Esophagus squamous epithelium (tissue), 5 donors: ENCODE measurements at regions not wholly inside any gene's neighbourhood (a gene's known extent, or its start where the extent isn't known, plus 50 kb on each side); places are given as distances from the start of the nearest gene placed in this dataset.

Source experiments
- DNase-seq: peaks from one replicate; lab custom pipeline; 2025; lab: John Stamatoyannopoulos, UW
- H3K27ac ChIP-seq, 4 donors: fragments of 200-600 bp; sonication (generic); one replicate each; pipeline ENCODE4 v1.5.1; 2016 to 2019; ENCODE audit warnings: mild to moderate bottlenecking in 1 of 4
- H3K27me3 ChIP-seq, 4 donors: fragments of 200-600 bp; sonication (generic); 1 replicate in 3 of 4; 2 replicates in 1 of 4; pipeline versions ENCODE4 v1.5.1 to v1.6.0; 2017 to 2021; ENCODE audit warnings: antibody characterized with exemption in 1 of 4
- H3K36me3 ChIP-seq, 3 donors: fragments of 200-600 bp; sonication (generic); one replicate each; pipeline ENCODE4 v1.5.1; 2016 to 2019
- H3K4me1 ChIP-seq, 3 donors: fragments of 200-600 bp; sonication (generic); one replicate each; pipeline ENCODE4 v1.5.1; 2017 to 2019
- H3K4me3 ChIP-seq, 4 donors: fragments of 200-600 bp; sonication (generic); 1 replicate in 3 of 4; 2 replicates in 1 of 4; pipeline ENCODE4 v1.5.1; 2016 to 2019; ENCODE audit warnings: mild to moderate bottlenecking in 2 of 4, moderate library complexity in 1 of 4
- H3K9me3 ChIP-seq, 3 donors: fragments of 200-600 bp; sonication (generic); one replicate each; pipeline ENCODE4 v1.5.1; 2016 to 2019
- POLR2A ChIP-seq, 4 donors: fragments of 450-650 bp; IDR thresholded peaks; one replicate each; pipeline ENCODE4 v1.6.1; 2017; ENCODE audit warnings: antibody characterized with exemption in 4 of 4, mild to moderate bottlenecking in 4 of 4, moderate library complexity in 3 of 4
- WGBS, 2 donors: methylation state at CpG; one replicate each; pipeline ENCODE4 v1.1.5; 2018; 5-methylcytosine and 5-hydroxymethylcytosine counted together
- intact Hi-C: fragments of 100-400 bp; cut with DNase I; formaldehyde crosslinking; loops from one replicate; pipeline ENCODE4 v1.15.0; 2022
- TF ChIP-seq, protein P1 (sequence below), 6 experiments: fragments of 450-650 bp in 4 of 6; fragments of 200-600 bp in 2 of 6; sonication (generic) in 2 of 6; IDR thresholded peaks; one replicate each; pipeline ENCODE4 v1.5.1; 2016 to 2019; ENCODE audit warnings: antibody characterized with exemption in 6 of 6, mild to moderate bottlenecking in 4 of 6, moderate library complexity in 4 of 6
- donor health status: DM: yes; HTN: yes; CAD: no.

DNA sequence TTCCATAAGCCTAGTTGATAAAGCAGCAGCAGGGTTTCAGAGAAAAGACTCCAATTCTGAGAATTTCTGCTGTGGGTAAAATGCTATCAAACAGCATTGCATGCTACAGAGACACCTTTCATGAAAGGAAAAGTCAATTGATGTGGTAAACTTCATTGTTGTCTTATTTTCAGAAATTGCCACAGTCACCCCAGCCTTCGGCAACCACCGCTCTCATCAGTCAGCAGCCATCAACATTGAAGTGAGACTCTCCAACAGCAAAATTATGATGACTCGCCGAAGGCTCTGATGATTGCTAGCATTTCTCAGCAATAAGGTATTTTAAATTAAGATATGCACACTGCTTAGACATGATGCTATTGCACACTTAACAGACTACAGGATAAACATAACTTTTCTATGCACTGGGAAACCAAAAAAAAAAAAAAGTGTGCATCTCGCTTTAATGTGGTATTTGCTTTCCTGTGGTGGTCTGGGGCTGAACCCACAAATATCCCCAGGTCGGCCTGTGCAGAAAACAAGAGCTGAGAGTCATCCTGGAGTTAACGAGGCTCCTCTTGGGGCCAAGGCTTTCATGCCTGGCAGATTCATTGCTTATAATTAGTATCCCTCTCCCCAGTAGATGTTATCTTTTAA is 192.1 kb downstream of the CTTN start:
- Histone ChIP-seq H3K27ac (no peak overlapping the region), H3K4me1 (no peaks in the 10 kb centered on the region), H3K36me3 (no peaks in the 10 kb centered on the region), H3K9me3 (no peaks in the 10 kb centered on the region), H3K4me3 (no peak overlapping the region), H3K27me3 (peaks cover 0 to 7% (median 0%) of the 10 kb centered on the region in 4 donors)
- TF ChIP-seq POLR2A (IDR thresholded peaks at IDR 0.05) = no peak
- TF ChIP-seq, protein P1, sequence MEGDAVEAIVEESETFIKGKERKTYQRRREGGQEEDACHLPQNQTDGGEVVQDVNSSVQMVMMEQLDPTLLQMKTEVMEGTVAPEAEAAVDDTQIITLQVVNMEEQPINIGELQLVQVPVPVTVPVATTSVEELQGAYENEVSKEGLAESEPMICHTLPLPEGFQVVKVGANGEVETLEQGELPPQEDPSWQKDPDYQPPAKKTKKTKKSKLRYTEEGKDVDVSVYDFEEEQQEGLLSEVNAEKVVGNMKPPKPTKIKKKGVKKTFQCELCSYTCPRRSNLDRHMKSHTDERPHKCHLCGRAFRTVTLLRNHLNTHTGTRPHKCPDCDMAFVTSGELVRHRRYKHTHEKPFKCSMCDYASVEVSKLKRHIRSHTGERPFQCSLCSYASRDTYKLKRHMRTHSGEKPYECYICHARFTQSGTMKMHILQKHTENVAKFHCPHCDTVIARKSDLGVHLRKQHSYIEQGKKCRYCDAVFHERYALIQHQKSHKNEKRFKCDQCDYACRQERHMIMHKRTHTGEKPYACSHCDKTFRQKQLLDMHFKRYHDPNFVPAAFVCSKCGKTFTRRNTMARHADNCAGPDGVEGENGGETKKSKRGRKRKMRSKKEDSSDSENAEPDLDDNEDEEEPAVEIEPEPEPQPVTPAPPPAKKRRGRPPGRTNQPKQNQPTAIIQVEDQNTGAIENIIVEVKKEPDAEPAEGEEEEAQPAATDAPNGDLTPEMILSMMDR (IDR thresholded peaks at IDR 0.05) = no peak
- DNase-seq = no peak
- intact Hi-C loops = no loop called here
- 69 to 75% methylated on average over 7 of the region's 7 CpGs for WGBS, 2 donors

GRCh38 chr11:70592641-70593165 is 194.4 kb downstream of the CTTN start:
- Histone ChIP-seq H3K4me1 (no peaks in the 10 kb centered on the region), H3K27me3 (peaks cover 0 to 10% (median 0%) of the 10 kb centered on the region in 4 donors), H3K9me3 (no peaks in the 10 kb centered on the region), H3K27ac (no peak overlapping the region), H3K36me3 (no peaks in the 10 kb centered on the region), H3K4me3 (no peak overlapping the region)
- TF ChIP-seq, protein P1 (IDR thresholded peaks at IDR 0.05) = no peak
- no peak for TF ChIP-seq POLR2A (IDR thresholded peaks at IDR 0.05)
- intact Hi-C loops = no loop called here
- 86 to 91% methylated on average over 8 to 16 of the region's 17 CpGs for WGBS, 2 donors
- DNase-seq = no peak

DNA sequence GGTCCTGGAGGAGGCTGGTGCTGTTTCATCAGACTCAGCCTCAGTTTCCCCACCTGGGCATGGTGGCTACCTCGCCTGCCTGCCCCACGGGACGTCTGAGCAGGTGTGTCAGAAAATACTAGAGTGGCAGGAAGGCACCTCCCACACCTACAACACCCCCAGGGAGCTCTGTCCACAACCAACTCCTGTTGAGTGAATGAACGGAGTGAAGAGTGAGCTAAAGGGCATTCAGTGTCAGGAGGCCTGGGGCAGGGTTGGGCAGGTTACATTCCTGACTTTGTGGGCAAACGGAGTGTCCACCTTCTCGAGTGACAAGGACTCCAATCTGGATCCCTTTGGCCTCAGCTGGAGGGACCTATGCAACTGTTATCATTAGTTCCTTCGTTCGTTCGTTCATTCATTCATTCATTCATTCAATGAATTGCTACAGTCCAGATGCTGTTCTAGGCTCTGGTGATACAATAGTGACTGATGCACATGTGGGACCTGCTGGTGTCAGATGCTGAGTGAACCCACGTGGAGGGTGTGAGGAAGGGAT is 195.2 kb downstream of the CTTN start:
- Histone ChIP-seq H3K9me3 (no peaks in the 10 kb centered on the region), H3K4me1 (peaks cover 0 to 5% (median 0%) of the 10 kb centered on the region in 3 donors), H3K4me3 (no peak overlapping the region), H3K36me3 (no peaks in the 10 kb centered on the region), H3K27me3 (peaks cover 0 to 10% (median 0%) of the 10 kb centered on the region in 4 donors), H3K27ac (no peak overlapping the region)
- WGBS, 2 donors = 65 to 80% methylated on average over 7 to 10 of the region's 10 CpGs
- DNase-seq = no peak
- TF ChIP-seq, protein P1 (IDR thresholded peaks at IDR 0.05) = no peak
- TF ChIP-seq POLR2A (IDR thresholded peaks at IDR 0.05) = no peak
- intact Hi-C loops = no loop called here

DNA sequence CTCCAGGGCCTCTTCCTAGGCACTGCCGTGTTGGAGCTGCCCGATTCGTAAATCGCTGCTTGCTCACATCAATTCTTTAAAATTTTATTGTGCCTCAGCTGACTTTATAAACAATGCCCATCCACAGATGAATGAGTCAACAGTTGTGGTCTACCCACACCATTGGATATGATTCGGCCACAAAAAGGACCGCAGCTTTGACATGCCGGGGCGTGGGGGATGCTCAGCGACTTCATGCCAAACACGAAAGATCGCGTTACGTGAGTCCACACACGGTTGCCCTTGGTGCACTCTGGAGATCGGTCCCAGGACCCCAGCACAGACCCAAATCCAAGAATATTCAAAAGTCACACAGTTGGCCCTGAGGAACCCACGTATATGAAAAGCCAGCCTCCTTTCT is 195.7 kb downstream of the CTTN start:
- Histone ChIP-seq H3K27me3 (peaks cover 0 to 10% (median 0%) of the 10 kb centered on the region in 4 donors), H3K4me3 (no peak overlapping the region), H3K4me1 (peaks cover 0 to 5% (median 0%) of the 10 kb centered on the region in 3 donors), H3K27ac (no peak overlapping the region), H3K36me3 (no peaks in the 10 kb centered on the region), H3K9me3 (no peaks in the 10 kb centered on the region)
- DNase-seq = no peak
- intact Hi-C loops = no loop called here
- TF ChIP-seq POLR2A (IDR thresholded peaks at IDR 0.05) = no peak
- TF ChIP-seq, protein P1 (IDR thresholded peaks at IDR 0.05) = no peak
- 81 to 82% methylated on average over 15 to 16 of the region's 16 CpGs for WGBS, 2 donors

- no peak overlapping the region for H3K27ac ChIP-seq
- H3K4me3 ChIP-seq = no peak overlapping the region
- DNase-seq = no peak
- WGBS, 2 donors = 84 to 86% methylated on average over 7 to 10 of the region's 10 CpGs
- H3K36me3 ChIP-seq = no peaks in the 10 kb centered on the region
- peaks cover 0 to 10% (median 0%) of the 10 kb centered on the region in 4 donors for H3K27me3 ChIP-seq
- no peaks in the 10 kb centered on the region for H3K9me3 ChIP-seq
- intact Hi-C loops = no loop called here
- H3K4me1 ChIP-seq = peaks cover 0 to 5% (median 0%) of the 10 kb centered on the region in 3 donors
- no peak for TF ChIP-seq POLR2A (IDR thresholded peaks at IDR 0.05)
- TF ChIP-seq, protein P1 (IDR thresholded peaks at IDR 0.05) = no peak
Measured at GRCh38 chr11:70594606-70595005, 196.3 kb downstream of the CTTN start.
